Activated CD4-positive, alpha-beta T cell treated with anti-CD3 and anti-CD28 coated beads for 4 hours (primary cell): ENCODE measurements at regions not wholly inside any gene's neighbourhood (a gene's known extent, or its start where the extent isn't known, plus 50 kb on each side); places are given as distances from the start of the nearest gene placed in this dataset.
"Not testable (repeated sequence)": the region's sequence is repeated elsewhere in the genome, so short reads cannot be mapped to it uniquely, and the experiment has no call there.

Experiments
- DNase-seq, 2 donors: peaks; one replicate each; pipeline ENCODE4 v3.0.0-alpha.2; 2020

- DNase-seq = no peak
Observed at GRCh38 chr5:120092649-120093048, 371.5 kb upstream of the PRR16 start.

GRCh38 chr5:120093178-120093577 is 370.9 kb upstream of the PRR16 start:
- no peak for DNase-seq

DNA sequence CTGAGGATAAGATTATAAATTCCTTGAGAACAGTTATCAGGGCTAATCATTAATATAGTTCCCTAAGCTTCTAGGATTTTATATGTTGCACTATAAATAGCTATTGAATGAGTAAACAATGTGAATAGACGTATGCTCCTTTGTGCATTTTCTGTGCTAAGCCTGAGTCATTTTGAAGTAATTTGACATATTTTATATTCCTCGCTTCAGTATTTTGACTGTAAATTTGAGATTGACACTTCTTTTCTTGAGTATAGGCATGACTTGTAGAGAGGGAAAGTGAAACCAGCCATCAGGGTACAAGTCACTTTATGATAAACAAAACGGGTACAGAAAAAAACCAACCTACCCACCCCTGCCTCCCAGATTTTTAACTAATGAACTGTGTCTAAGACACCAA is 367.7 kb upstream of the PRR16 start:
- DNase-seq = no peak

DNA sequence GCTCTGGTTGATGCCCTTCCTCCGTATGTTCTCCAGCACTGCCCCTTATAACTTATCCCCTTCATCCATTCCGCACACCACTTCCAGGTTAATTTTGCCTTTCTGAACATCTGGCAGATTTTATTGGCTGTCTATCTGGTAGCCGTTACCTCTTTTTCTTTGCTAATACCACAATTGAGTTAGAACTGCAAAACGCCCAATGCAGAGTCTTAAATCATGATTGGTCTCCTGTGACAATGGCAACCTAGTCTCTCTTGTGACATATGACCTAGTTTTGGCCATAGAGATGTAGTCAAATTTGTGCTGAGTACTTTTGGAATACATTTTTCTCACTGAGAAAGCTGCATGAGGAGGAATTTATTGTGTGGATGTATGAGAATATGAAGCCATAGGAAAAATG is 365.7 kb upstream of the PRR16 start:
- no peak for DNase-seq

GRCh38 chr5:120098902-120099535 is 365.1 kb upstream of the PRR16 start:
- DNase-seq = no peak

DNA sequence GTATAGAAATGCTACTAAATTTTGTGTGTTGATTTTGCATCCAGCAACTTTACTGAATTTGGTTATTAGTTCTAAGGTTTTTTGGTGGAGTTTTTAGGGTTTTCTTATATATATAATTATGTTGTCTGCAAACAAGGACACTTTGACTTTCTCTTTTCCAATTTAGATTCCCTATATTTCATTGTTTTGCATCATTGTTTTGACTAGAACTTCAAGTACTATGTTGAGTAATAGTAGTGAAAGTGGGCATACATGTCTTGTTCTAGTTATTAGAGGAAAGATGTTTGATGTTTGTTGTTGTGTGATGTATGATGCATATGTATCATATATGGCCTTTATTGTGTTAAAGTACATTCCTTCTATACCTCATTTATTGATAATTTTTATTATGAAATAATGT is 362.3 kb upstream of the PRR16 start:
- DNase-seq = no peak

DNA sequence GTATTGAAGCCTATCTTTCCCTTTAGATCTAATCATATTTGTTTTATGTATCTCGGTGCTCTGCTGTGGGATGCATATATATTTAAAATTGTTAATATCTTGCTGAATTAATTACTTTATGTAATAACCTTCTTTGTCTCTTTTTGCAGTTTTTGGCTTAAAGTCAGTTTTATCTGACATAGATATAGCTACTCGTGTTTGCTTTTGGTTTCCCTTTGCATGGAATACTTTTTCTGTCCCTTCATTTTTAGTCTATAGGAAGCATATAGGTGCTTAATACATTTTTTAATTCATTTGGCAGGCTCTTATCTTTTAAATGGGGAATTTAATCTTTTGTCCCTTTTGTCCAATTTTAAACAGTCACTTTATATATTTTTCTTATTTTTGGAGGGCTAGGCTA is 360.6 kb upstream of the PRR16 start:
- no peak for DNase-seq

DNA sequence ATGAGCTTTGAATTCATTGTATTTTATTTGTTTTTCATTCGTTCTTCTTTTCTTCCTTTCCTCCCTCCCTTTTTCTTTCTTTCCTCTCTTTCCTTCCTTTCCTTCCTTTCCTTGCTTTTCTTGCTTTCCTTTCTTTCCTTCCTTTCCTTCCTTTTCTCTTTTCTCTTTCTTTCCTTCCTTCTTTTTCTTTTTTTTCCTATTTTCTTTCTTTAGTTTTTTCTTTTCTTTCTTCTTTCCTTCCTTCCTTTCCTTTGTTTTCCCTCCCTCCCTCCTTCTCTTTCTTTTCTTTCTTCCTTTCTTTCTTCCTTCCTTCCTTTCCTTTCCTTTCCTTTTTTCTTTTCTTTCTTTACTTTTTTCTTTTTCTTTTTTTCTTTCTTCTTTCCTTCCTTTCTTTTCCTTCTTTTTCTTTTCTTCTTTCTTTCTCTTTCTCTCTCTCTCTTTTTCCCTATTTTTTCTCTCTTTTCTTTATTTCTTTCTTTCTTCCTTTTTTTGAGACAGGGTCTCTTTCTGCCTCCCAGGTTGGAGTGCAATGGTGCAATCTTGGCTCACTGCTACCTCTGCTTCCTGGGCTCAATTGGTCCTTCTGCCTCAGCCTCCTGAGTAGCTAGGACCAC is 357.1 kb upstream of the PRR16 start:
- DNase-seq = no peak

DNA sequence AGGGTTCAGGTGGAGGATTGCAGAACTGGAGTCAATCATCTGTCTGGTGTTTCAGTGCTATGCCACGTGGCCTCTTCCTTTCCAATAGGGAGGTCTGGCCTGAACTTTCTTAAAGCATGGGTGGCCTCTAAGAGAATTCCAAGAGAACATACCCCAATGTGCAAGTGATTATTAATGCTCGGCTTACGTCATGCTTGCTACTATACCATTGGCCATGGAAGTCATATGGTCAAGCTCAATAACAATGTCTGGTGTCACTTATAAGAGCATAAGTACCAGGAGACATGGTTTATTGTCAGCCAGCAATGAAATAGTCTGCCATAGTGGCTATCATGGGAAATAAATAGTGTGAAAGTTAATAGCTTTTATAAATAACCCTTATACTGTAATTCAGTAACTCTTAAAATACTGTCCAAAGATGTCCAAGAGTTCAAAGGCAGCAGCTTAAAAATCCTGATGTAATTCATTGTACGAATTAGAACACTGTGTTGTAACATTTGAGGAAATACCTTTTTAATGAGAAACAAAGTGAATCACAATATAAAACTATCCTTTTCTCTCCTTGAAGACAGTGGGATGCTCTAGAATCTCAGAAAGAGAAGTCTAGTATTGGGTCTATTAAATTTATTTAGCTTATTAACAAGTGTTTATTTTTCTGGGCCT is 355.4 kb upstream of the PRR16 start:
- DNase-seq = no peak

DNA sequence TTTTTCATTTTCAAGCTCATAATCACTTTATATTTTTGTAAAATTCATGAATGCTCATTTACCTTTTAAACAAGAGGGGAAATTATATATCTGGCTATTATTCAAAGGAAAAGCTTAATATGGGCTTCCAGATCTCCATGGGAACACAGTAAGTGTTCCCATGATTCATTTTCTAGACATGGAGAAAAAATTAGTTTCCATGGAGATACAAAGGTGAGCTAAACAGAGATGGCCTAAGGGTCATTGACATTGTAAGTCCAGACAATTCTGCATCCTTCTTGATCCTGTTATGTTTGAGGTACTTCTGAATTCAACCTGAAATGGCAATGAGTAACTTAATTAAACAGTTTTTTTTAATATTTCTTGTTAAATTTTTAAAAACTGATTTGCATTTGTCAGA is 341.4 kb upstream of the PRR16 start:
- no peak for DNase-seq

DNA sequence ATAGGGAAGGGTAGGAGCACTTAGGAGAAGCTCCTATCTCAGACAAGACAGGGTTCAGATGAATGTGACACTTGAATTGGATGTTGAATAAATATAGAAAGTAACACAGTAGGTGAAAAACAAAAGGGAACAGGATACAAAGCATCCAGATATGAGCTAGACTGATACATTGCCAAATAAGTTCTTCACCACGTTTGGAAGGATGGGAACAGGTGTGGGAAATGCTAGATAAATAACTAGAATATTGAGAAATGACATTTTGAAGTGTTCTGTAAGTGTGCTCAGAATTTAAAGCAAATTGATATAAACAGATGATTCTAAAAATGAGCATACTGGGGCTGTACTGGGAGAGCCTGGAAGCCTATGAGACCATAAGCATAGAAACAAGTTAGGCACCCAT is 340.1 kb upstream of the PRR16 start:
- no peak for DNase-seq

DNA sequence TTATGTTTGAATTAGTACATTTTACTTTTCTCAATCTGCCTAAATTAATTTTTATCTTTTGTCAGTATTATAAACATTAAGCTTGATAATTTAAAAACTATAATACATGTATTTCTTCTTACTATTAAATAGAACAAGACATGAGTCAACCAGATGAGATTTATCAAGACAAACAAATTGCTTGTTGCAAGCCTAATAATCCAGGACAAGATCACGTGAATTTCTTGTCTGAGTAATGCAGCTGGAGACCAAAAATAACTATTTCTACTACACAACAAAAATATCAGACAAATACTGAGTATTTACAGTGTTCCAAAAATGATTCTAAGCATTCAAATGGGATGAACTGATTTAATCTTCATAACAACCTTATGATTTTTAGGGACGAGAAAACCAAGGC is 339.1 kb upstream of the PRR16 start:
- no peak for DNase-seq

- not testable (repeated sequence) for DNase-seq
Observed at GRCh38 chr5:120132347-120132746, 331.8 kb upstream of the PRR16 start.

- no peak for DNase-seq
Observed at GRCh38 chr5:120134944-120135343, 329.2 kb upstream of the PRR16 start.

DNA sequence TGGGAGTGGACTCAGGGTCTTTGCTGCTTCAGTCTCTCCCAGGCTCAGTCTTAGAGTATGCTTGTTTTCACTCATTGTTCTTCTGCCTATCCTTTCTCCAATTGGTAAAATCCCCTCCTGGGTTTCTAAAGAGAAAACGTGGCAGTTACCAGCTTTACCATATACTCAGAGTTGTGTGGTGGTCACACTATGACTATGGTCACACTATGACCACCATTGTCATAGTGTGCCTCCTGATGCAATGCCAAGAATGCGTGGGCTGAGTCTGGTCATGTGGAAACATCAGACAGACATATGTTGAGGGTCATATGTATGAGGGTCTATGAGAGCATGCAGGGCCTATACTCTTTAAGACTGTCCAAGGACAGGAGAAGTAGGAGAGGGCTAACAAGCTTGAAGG is 326.5 kb upstream of the PRR16 start:
- DNase-seq = no peak

- DNase-seq = no peak
Observed at GRCh38 chr5:120139039-120139438, 325.1 kb upstream of the PRR16 start.

GRCh38 chr5:120140501-120140900 is 323.6 kb upstream of the PRR16 start:
- no peak for DNase-seq

GRCh38 chr5:120141076-120141475 is 323.0 kb upstream of the PRR16 start:
- no peak for DNase-seq

GRCh38 chr5:120146787-120147186 is 317.3 kb upstream of the PRR16 start:
- DNase-seq = no peak

- DNase-seq = not testable (repeated sequence)
Observed at GRCh38 chr5:120147911-120148310, 316.2 kb upstream of the PRR16 start.

GRCh38 chr5:120150770-120151169 is 313.3 kb upstream of the PRR16 start:
- DNase-seq = no peak

GRCh38 chr5:120151181-120151580 is 312.9 kb upstream of the PRR16 start:
- DNase-seq = no peak

- DNase-seq = no peak
Observed at GRCh38 chr5:120151825-120152224, 312.3 kb upstream of the PRR16 start.

- DNase-seq = no peak
Observed at GRCh38 chr5:120152472-120152871, 311.6 kb upstream of the PRR16 start.

- no peak for DNase-seq
Observed at GRCh38 chr5:120152931-120153330, 311.2 kb upstream of the PRR16 start.
